BLaER1 treated with 17β-estradiol and CSF1 and Interleukin-3, amounts not matched to agents 10 nM and 100 nM (cell line): ENCODE measurements at regions not wholly inside any gene's neighbourhood (a gene's known extent, or its start where the extent isn't known, plus 50 kb on each side); places are given as distances from the start of the nearest gene placed in this dataset.

Experiments
- H3K27ac ChIP-seq, 11 experiments: shearing (Covaris generic); formaldehyde crosslinking; 2 replicates each; pipeline ENCODE4 v1.8.1; 2022
- H3K27me3 ChIP-seq, 11 experiments: shearing (Covaris generic); formaldehyde crosslinking; 2 replicates each; pipeline ENCODE4 v1.8.1; 2022
- H3K36me3 ChIP-seq, 11 experiments: shearing (Covaris generic); formaldehyde crosslinking; 2 replicates each; pipeline ENCODE4 v1.8.1; 2022
- H3K4me1 ChIP-seq, 10 experiments: shearing (Covaris generic); formaldehyde crosslinking; 2 replicates each; pipeline ENCODE4 v1.8.1; 2022
- H3K4me2 ChIP-seq, 11 experiments: shearing (Covaris generic); formaldehyde crosslinking; 2 replicates each; pipeline ENCODE4 v1.8.1; 2022
- H3K4me3 ChIP-seq, 10 experiments: shearing (Covaris generic); formaldehyde crosslinking; 2 replicates each; pipeline ENCODE4 v1.8.1; 2022
- H3K9ac ChIP-seq, 11 experiments: shearing (Covaris generic); formaldehyde crosslinking; 2 replicates each; pipeline ENCODE4 v1.8.1; 2022
- H3K9me3 ChIP-seq, 11 experiments: shearing (Covaris generic); formaldehyde crosslinking; replicated peaks in 1 of 11; 2 replicates each; pipeline ENCODE4 v1.8.1; 2022
- H4K20me1 ChIP-seq, 11 experiments: shearing (Covaris generic); formaldehyde crosslinking; 2 replicates each; pipeline ENCODE4 v1.8.1; 2022
- Cebpa-rat ChIP-seq, 11 experiments: shearing (Covaris generic); IDR thresholded peaks; 2 replicates each; pipeline ENCODE4 v1.8.1; 2022

DNA sequence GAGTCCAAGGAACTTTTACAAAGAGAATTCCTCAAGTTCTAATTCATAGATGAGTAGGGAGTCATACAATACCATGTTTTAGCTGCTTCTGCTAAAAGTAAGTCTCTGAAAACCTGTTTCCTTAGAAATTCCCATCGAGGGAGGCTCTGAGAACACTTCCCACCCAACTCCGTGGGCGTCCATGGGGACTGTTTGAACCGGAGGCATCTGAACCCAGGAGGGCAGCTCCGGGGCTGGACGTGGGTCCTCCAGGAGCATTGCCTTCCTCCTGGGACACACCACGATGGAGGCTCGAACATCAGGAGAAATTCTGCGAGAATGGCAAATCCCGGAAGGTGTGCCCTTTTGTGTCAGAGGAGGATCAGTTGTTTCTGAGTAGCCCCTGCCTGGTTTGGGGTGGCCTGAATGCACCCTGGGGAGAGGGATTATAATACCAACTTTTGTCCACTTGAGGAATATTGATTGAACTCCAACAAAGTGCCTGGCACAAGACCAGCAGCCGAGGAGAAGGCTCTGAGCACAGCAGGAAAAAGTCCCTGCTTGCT, 327.5 kb upstream of the SALL3 start:
- H3K4me2 ChIP-seq, result no peak overlapping the region
- peaks cover 0 to 13% (median 4%) of the 10 kb centered on the region in 10 experiments; a peak in 8 of 20 replicates for H3K4me1 ChIP-seq
- H3K36me3 ChIP-seq, result no peaks in the 10 kb centered on the region
- no peak for TF ChIP-seq Cebpa-rat (IDR thresholded peaks at IDR 0.05)
- no peak overlapping the region for H3K4me3 ChIP-seq
- no peaks in the 10 kb centered on the region for H4K20me1 ChIP-seq
- H3K9ac ChIP-seq, result no peak overlapping the region
- H3K27ac ChIP-seq, result no peak overlapping the region
- no peaks in the 10 kb centered on the region for H3K27me3 ChIP-seq
- peaks cover 56 to 73% (median 60%) of the 10 kb centered on the region in 11 experiments for H3K9me3 ChIP-seq

GRCh38 chr18:78655921-78656320, 323.7 kb upstream of the SALL3 start:
- Histone ChIP-seq H4K20me1 (no peaks in the 10 kb centered on the region), H3K27me3 (no peaks in the 10 kb centered on the region), H3K4me2 (no peak overlapping the region), H3K9ac (no peak overlapping the region), H3K9me3 (peaks cover 55 to 61% (median 58%) of the 10 kb centered on the region in 11 experiments), H3K27ac (no peak overlapping the region), H3K4me3 (no peak overlapping the region), H3K4me1 (peaks cover 0 to 7% (median under 1%) of the 10 kb centered on the region in 10 experiments; a peak in 6 of 20 replicates), H3K36me3 (no peaks in the 10 kb centered on the region)
- TF ChIP-seq Cebpa-rat (IDR thresholded peaks at IDR 0.05), result no peak

DNA sequence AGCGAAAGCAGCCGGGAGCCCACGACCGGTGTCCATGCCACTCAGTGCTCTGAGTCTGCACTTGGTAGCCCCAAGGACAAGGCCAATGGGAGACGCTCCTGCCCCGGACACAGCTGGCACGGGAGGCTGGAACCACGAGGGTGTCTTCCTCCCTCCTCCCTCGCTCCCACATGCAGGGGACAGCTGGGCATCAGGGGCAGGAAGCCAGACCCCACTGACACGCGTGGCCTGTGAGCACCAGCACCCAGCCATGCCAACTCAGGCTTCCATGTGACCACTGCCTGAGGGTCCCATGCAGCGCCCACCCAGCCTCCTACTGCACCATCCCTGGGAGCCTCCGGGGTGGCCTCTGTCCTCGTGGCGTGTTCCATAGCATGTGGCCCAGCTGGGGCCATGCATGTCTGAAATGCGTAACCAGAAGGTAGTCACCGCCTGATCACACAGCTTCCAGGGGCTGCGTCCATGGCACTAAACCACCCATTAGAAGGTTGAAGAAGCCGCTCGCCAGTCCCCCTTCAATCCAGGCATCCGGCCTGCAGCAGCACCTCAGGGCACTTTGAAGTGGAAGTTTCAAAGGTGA, 323.2 kb upstream of the SALL3 start:
- peaks cover 0 to 2% (median 0%) of the 10 kb centered on the region in 10 experiments; a peak in 2 of 20 replicates for H3K4me1 ChIP-seq
- no peak for TF ChIP-seq Cebpa-rat (IDR thresholded peaks at IDR 0.05)

DNA sequence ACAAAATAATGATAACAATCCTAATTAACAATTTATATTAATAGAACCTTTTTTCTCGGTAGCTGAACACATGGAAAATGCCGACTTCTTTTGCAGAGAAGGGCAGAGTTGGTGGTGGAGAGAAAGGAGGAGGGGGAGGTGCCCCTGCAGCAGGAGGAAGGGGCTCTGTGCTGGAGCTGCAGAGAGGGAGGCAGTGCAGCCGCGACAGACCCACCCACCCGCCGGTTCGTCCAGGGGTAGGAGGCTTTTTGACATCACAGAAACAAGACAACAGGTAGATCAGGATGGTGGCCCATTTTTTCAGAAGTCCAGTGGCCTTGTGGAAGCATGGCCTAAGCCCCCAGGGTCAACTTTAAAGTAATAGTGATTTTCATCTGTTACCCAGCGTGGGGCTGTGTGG, 321.1 kb upstream of the SALL3 start:
- Histone ChIP-seq H3K4me3 (no peak overlapping the region), H4K20me1 (no peaks in the 10 kb centered on the region), H3K9me3 (peaks cover 29 to 35% (median 32%) of the 10 kb centered on the region in 11 experiments), H3K36me3 (no peaks in the 10 kb centered on the region), H3K4me1 (no peaks in the 10 kb centered on the region), H3K27me3 (no peaks in the 10 kb centered on the region), H3K27ac (no peak overlapping the region), H3K4me2 (no peak overlapping the region), H3K9ac (no peak overlapping the region)
- no peak for TF ChIP-seq Cebpa-rat (IDR thresholded peaks at IDR 0.05)

More for the DNA sequence above, 323.2 kb upstream of the SALL3 start:
- Histone ChIP-seq H3K27me3 (no peaks in the 10 kb centered on the region), H3K27ac (no peak overlapping the region), H3K4me2 (no peak overlapping the region), H3K9ac (no peak overlapping the region), H3K4me3 (no peak overlapping the region), H3K9me3 (peaks cover 50 to 56% (median 53%) of the 10 kb centered on the region in 11 experiments), H4K20me1 (no peaks in the 10 kb centered on the region), H3K36me3 (no peaks in the 10 kb centered on the region)

GRCh38 chr18:78659057-78659456, 320.6 kb upstream of the SALL3 start:
- Histone ChIP-seq H4K20me1 (no peaks in the 10 kb centered on the region), H3K27ac (no peak overlapping the region), H3K4me1 (no peaks in the 10 kb centered on the region), H3K4me3 (no peak overlapping the region), H3K4me2 (no peak overlapping the region), H3K9me3 (peaks cover 24 to 30% (median 27%) of the 10 kb centered on the region in 11 experiments), H3K36me3 (no peaks in the 10 kb centered on the region), H3K9ac (no peak overlapping the region), H3K27me3 (no peaks in the 10 kb centered on the region)
- TF ChIP-seq Cebpa-rat (IDR thresholded peaks at IDR 0.05), result no peak

- Histone ChIP-seq H3K36me3 (no peaks in the 10 kb centered on the region), H3K4me2 (no peak overlapping the region), H3K4me1 (no peaks in the 10 kb centered on the region), H3K27ac (no peak overlapping the region), H4K20me1 (no peaks in the 10 kb centered on the region), H3K9me3 (peaks cover 20 to 25% (median 21%) of the 10 kb centered on the region in 11 experiments), H3K27me3 (no peaks in the 10 kb centered on the region), H3K4me3 (no peak overlapping the region), H3K9ac (no peak overlapping the region)
- TF ChIP-seq Cebpa-rat (IDR thresholded peaks at IDR 0.05), result no peak
Measured at GRCh38 chr18:78659748-78660147, 319.9 kb upstream of the SALL3 start.

GRCh38 chr18:78660311-78660710, 319.3 kb upstream of the SALL3 start:
- no peak for TF ChIP-seq Cebpa-rat (IDR thresholded peaks at IDR 0.05)
- H3K36me3 ChIP-seq, result no peaks in the 10 kb centered on the region

DNA sequence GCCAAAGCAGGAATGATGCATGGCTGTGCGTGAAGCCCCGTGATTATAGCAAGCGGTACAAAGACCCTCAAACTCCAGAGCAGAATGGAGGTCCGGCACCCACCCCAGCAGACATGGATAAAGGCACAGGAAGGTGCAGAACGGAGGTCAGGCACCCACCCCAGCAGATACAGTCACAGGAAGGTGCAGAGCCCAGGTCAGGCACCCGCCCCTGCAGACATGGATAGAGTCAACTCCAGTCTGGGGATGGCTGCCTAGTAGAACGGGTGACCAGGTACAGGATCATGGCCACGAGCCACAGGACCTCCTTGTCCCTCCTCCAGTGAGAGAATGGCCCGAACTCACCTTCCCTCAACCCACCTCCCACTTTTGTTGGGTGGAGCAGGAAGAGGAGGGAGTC, 318.3 kb upstream of the SALL3 start:
- H4K20me1 ChIP-seq, result no peaks in the 10 kb centered on the region
- H3K4me3 ChIP-seq, result no peak overlapping the region
- H3K27me3 ChIP-seq, result no peaks in the 10 kb centered on the region
- H3K9me3 ChIP-seq, result peaks cover 4 to 9% (median 5%) of the 10 kb centered on the region in 11 experiments
- no peaks in the 10 kb centered on the region for H3K4me1 ChIP-seq
- H3K27ac ChIP-seq, result no peak overlapping the region
- no peak overlapping the region for H3K9ac ChIP-seq
- H3K4me2 ChIP-seq, result no peak overlapping the region
- H3K36me3 ChIP-seq, result no peaks in the 10 kb centered on the region
- no peak for TF ChIP-seq Cebpa-rat (IDR thresholded peaks at IDR 0.05)

More at GRCh38 chr18:78660311-78660710, 319.3 kb upstream of the SALL3 start:
- Histone ChIP-seq H3K4me2 (no peak overlapping the region), H3K27me3 (no peaks in the 10 kb centered on the region), H4K20me1 (no peaks in the 10 kb centered on the region), H3K4me1 (no peaks in the 10 kb centered on the region), H3K27ac (no peak overlapping the region), H3K9ac (no peak overlapping the region), H3K4me3 (no peak overlapping the region), H3K9me3 (peaks cover 14 to 19% (median 15%) of the 10 kb centered on the region in 11 experiments)

DNA sequence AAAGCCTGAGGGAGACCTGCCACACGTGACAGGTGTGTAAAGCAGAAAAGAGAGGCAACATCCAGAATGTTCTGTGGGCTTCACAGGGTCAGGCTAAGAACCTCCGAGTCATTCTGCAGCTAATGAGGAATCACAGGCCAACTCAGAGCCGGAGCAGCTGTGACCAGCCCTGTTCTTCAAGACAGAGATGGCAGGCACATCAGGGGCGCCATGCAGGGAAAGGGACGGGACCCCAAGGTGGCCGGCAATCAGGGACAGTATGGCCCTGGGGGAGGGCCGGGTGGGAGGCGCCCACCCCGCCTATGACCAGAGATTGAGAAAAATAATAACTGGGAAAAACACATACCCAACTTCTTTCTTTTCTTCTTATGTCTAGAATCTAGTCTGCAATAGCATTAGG, 316.7 kb upstream of the SALL3 start:
- no peaks in the 10 kb centered on the region for H3K4me1 ChIP-seq
- no peaks in the 10 kb centered on the region for H4K20me1 ChIP-seq
- no peaks in the 10 kb centered on the region for H3K27me3 ChIP-seq
- no peak overlapping the region for H3K9ac ChIP-seq
- H3K27ac ChIP-seq, result no peak overlapping the region
- no peaks in the 10 kb centered on the region for H3K36me3 ChIP-seq
- H3K4me3 ChIP-seq, result no peak overlapping the region
- TF ChIP-seq Cebpa-rat (IDR thresholded peaks at IDR 0.05), result no peak
- H3K9me3 ChIP-seq, result peaks cover 0 to 5% (median 0%) of the 10 kb centered on the region in 11 experiments; a peak in 2 of 22 replicates
- H3K4me2 ChIP-seq, result no peak overlapping the region

- Histone ChIP-seq H3K36me3 (no peaks in the 10 kb centered on the region), H3K27me3 (no peaks in the 10 kb centered on the region)
Measured at GRCh38 chr18:78664048-78664447, 315.6 kb upstream of the SALL3 start.

More at GRCh38 chr18:78664048-78664447, 315.6 kb upstream of the SALL3 start:
- Histone ChIP-seq H4K20me1 (no peaks in the 10 kb centered on the region), H3K27ac (no peak overlapping the region), H3K9me3 (no peaks in the 10 kb centered on the region; a peak in 2 of 22 replicates), H3K9ac (no peak overlapping the region), H3K4me2 (no peak overlapping the region), H3K4me3 (no peak overlapping the region), H3K4me1 (no peaks in the 10 kb centered on the region)
- TF ChIP-seq Cebpa-rat (IDR thresholded peaks at IDR 0.05), result no peak
